ENCODE measurements at regions not wholly inside any gene's neighbourhood (a gene's known extent, or its start where the extent isn't known, plus 50 kb on each side); places are given as distances from the start of the nearest gene placed in this dataset.

GRCh38 chr5:52554293-52554692, 233.4 kb upstream of the ITGA1 start:
- Mint-ChIP-seq H3K27me3 (peaks cover 3% of the 10 kb centered on the region), H3K4me1 (no peaks in the 10 kb centered on the region), H3K9me3 (no peaks in the 10 kb centered on the region), H3K27ac (no peak overlapping the region), H3K4me3 (no peak overlapping the region), H3K36me3 (ENCODE audit: low read depth) (no peaks in the 10 kb centered on the region)
- no peak for DNase-seq
- CTCF ChIA-PET = no interaction called here
- POLR2A ChIA-PET = no interaction called here

- H3K4me1 Mint-ChIP-seq = no peaks in the 10 kb centered on the region
- ChIA-PET POLR2A (no interaction called here), CTCF (no interaction called here)
- peaks cover 7% of the 10 kb centered on the region for H3K27me3 Mint-ChIP-seq
- DNase-seq = no peak
- no peaks in the 10 kb centered on the region for H3K9me3 Mint-ChIP-seq
- no peak overlapping the region for H3K4me3 Mint-ChIP-seq
- H3K27ac Mint-ChIP-seq = no peak overlapping the region
- no peaks in the 10 kb centered on the region for H3K36me3 Mint-ChIP-seq (ENCODE audit: low read depth)
Observed at GRCh38 chr5:52560366-52560765, 227.3 kb upstream of the ITGA1 start.

GRCh38 chr5:52562473-52562872, 225.2 kb upstream of the ITGA1 start:
- Mint-ChIP-seq H3K4me1 (no peaks in the 10 kb centered on the region), H3K9me3 (no peaks in the 10 kb centered on the region), H3K4me3 (no peak overlapping the region), H3K27me3 (peaks cover 7% of the 10 kb centered on the region), H3K27ac (no peak overlapping the region), H3K36me3 (ENCODE audit: low read depth) (no peaks in the 10 kb centered on the region)
- POLR2A ChIA-PET = no interaction called here
- no peak for DNase-seq
- CTCF ChIA-PET = no interaction called here

- Mint-ChIP-seq H3K9me3 (no peaks in the 10 kb centered on the region), H3K27ac (no peak overlapping the region), H3K27me3 (peaks cover 5% of the 10 kb centered on the region), H3K4me3 (no peak overlapping the region), H3K4me1 (no peaks in the 10 kb centered on the region), H3K36me3 (ENCODE audit: low read depth) (no peaks in the 10 kb centered on the region)
- ChIA-PET POLR2A (no interaction called here), CTCF (no interaction called here)
- no peak for DNase-seq
Observed at GRCh38 chr5:52564587-52564986, 223.1 kb upstream of the ITGA1 start.

- no peak overlapping the region for H3K27ac Mint-ChIP-seq
- H3K9me3 Mint-ChIP-seq = no peaks in the 10 kb centered on the region
- POLR2A ChIA-PET = no interaction called here
- H3K4me1 Mint-ChIP-seq = no peaks in the 10 kb centered on the region
- H3K4me3 Mint-ChIP-seq = no peak overlapping the region
- DNase-seq = no peak
- no peaks in the 10 kb centered on the region for H3K27me3 Mint-ChIP-seq
- no peaks in the 10 kb centered on the region for H3K36me3 Mint-ChIP-seq (ENCODE audit: low read depth)
- CTCF ChIA-PET = no interaction called here
Observed at GRCh38 chr5:52577546-52577945, 210.2 kb upstream of the ITGA1 start.

GRCh38 chr5:52579391-52579790, 208.3 kb upstream of the ITGA1 start:
- Mint-ChIP-seq H3K4me1 (no peaks in the 10 kb centered on the region), H3K9me3 (no peaks in the 10 kb centered on the region), H3K36me3 (ENCODE audit: low read depth) (no peaks in the 10 kb centered on the region), H3K4me3 (no peak overlapping the region), H3K27me3 (no peaks in the 10 kb centered on the region), H3K27ac (no peak overlapping the region)
- no peak for DNase-seq
- ChIA-PET CTCF (no interaction called here), POLR2A (no interaction called here)

- H3K4me3 Mint-ChIP-seq = no peak overlapping the region
- no peaks in the 10 kb centered on the region for H3K9me3 Mint-ChIP-seq
- no peak overlapping the region for H3K27ac Mint-ChIP-seq
- H3K36me3 Mint-ChIP-seq (ENCODE audit: low read depth) = no peaks in the 10 kb centered on the region
- CTCF ChIA-PET = no interaction called here
- no peak for DNase-seq
- POLR2A ChIA-PET = no interaction called here
- H3K27me3 Mint-ChIP-seq = no peaks in the 10 kb centered on the region
- H3K4me1 Mint-ChIP-seq = no peaks in the 10 kb centered on the region
Observed at GRCh38 chr5:52580921-52581320, 206.8 kb upstream of the ITGA1 start.

- DNase-seq = no peak
- peaks cover 2% of the 10 kb centered on the region for H3K27me3 Mint-ChIP-seq
- H3K4me1 Mint-ChIP-seq = no peaks in the 10 kb centered on the region
- no peak overlapping the region for H3K4me3 Mint-ChIP-seq
- ChIA-PET POLR2A (no interaction called here), CTCF (no interaction called here)
- no peak overlapping the region for H3K27ac Mint-ChIP-seq
- no peaks in the 10 kb centered on the region for H3K36me3 Mint-ChIP-seq (ENCODE audit: low read depth)
- no peaks in the 10 kb centered on the region for H3K9me3 Mint-ChIP-seq
Observed at GRCh38 chr5:52582313-52582712, 205.4 kb upstream of the ITGA1 start.

- H3K36me3 Mint-ChIP-seq (ENCODE audit: low read depth) = no peaks in the 10 kb centered on the region
- peaks cover 2% of the 10 kb centered on the region for H3K27me3 Mint-ChIP-seq
- CTCF ChIA-PET = no interaction called here
- no peaks in the 10 kb centered on the region for H3K9me3 Mint-ChIP-seq
- H3K27ac Mint-ChIP-seq = no peak overlapping the region
- no peak overlapping the region for H3K4me3 Mint-ChIP-seq
- no peak for DNase-seq
- no peaks in the 10 kb centered on the region for H3K4me1 Mint-ChIP-seq
- POLR2A ChIA-PET = no interaction called here
Observed at GRCh38 chr5:52587131-52587530, 200.6 kb upstream of the ITGA1 start.

GRCh38 chr5:52597625-52598024, 190.1 kb upstream of the ITGA1 start:
- no peak for DNase-seq
- ChIA-PET CTCF (no interaction called here), POLR2A (no interaction called here)
- H3K4me3 Mint-ChIP-seq = no peak overlapping the region
- H3K9me3 Mint-ChIP-seq = no peaks in the 10 kb centered on the region
- no peaks in the 10 kb centered on the region for H3K4me1 Mint-ChIP-seq
- H3K36me3 Mint-ChIP-seq (ENCODE audit: low read depth) = no peaks in the 10 kb centered on the region
- no peak overlapping the region for H3K27ac Mint-ChIP-seq
- H3K27me3 Mint-ChIP-seq = peaks cover 2% of the 10 kb centered on the region

GRCh38 chr5:52598968-52599367, 188.7 kb upstream of the ITGA1 start:
- no peaks in the 10 kb centered on the region for H3K36me3 Mint-ChIP-seq (ENCODE audit: low read depth)
- H3K27me3 Mint-ChIP-seq = peaks cover 5% of the 10 kb centered on the region

GRCh38 chr5:52603778-52604554, 183.8 kb upstream of the ITGA1 start:
- H3K36me3 Mint-ChIP-seq (ENCODE audit: low read depth) = no peaks in the 10 kb centered on the region
- CTCF ChIA-PET = no interaction called here

More at GRCh38 chr5:52598968-52599367, 188.7 kb upstream of the ITGA1 start:
- H3K9me3 Mint-ChIP-seq = no peaks in the 10 kb centered on the region
- no peak overlapping the region for H3K27ac Mint-ChIP-seq
- no peak overlapping the region for H3K4me3 Mint-ChIP-seq
- CTCF ChIA-PET = no interaction called here
- H3K4me1 Mint-ChIP-seq = no peaks in the 10 kb centered on the region
- no peak for DNase-seq
- POLR2A ChIA-PET = no interaction called here

GRCh38 chr5:52605317-52606313, 182.1 kb upstream of the ITGA1 start:
- H3K4me1 Mint-ChIP-seq = no peaks in the 10 kb centered on the region

More at GRCh38 chr5:52603778-52604554, 183.8 kb upstream of the ITGA1 start:
- H3K4me3 Mint-ChIP-seq = no peak overlapping the region
- DNase-seq = no peak
- POLR2A ChIA-PET = no interaction called here
- no peaks in the 10 kb centered on the region for H3K9me3 Mint-ChIP-seq
- H3K27me3 Mint-ChIP-seq = peaks cover 8% of the 10 kb centered on the region
- H3K27ac Mint-ChIP-seq = no peak overlapping the region
- no peaks in the 10 kb centered on the region for H3K4me1 Mint-ChIP-seq

More at GRCh38 chr5:52605317-52606313, 182.1 kb upstream of the ITGA1 start:
- no peaks in the 10 kb centered on the region for H3K36me3 Mint-ChIP-seq (ENCODE audit: low read depth)
- CTCF ChIA-PET = no interaction called here
- no peak overlapping the region for H3K4me3 Mint-ChIP-seq
- H3K27me3 Mint-ChIP-seq = peaks cover 8% of the 10 kb centered on the region
- POLR2A ChIA-PET = interaction anchor here (0.6 kb wide), 1 partner anchor 472 kb away, joined by 3 read pairs; no protein-coding TSS in a partner anchor
- H3K27ac Mint-ChIP-seq = no peak overlapping the region
- H3K9me3 Mint-ChIP-seq = no peaks in the 10 kb centered on the region
- DNase-seq = no peak

All from activated CD4-positive, alpha-beta memory T cell treated with anti-CD3 and anti-CD28 coated beads, Interleukin-2, amount 10 ng/mL, durations not matched to agents 7 days and 5 days (primary cell).